ENCODE measurements at regions not wholly inside any gene's neighbourhood (a gene's known extent, or its start where the extent isn't known, plus 50 kb on each side); places are given as distances from the start of the nearest gene placed in this dataset.

DNA sequence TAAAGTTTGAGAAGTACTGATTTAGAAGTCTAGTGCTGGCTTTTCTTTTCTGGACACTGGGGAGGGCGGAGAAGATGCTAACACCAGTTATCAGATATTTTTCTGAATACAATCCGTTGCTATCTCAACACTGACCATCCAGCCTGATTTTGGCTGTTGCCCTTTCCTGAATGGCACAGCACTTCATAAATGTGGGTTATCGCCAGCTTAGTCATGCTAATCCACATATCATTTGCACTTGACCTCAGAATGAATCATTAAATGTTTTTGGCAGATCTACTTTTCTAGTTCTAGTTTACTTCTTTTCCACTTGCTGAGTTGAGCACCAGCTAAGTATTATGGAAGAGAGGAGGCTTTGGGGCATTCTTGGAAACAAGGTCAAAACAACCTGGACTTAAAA is 60.8 kb upstream of the ESX1 start:
- Mint-ChIP-seq H3K9me3 (no peaks in the 10 kb centered on the region), H3K4me1 (no peaks in the 10 kb centered on the region), H3K27me3 (peaks cover 0 to 7% of the 10 kb centered on the region in 2 donors), H3K27ac (no peak overlapping the region), H3K4me3 (no peak overlapping the region), H3K36me3 (no peaks in the 10 kb centered on the region)
- Histone ChIP-seq H3K27me3 (ENCODE audit: insufficient read depth, low read length, poor library complexity, severe bottlenecking) (no peaks in the 10 kb centered on the region), H3K36me3 (ENCODE audit: insufficient read depth, low read length) (no peaks in the 10 kb centered on the region), H3K4me1 (ENCODE audit: insufficient read depth, low read length) (no peaks in the 10 kb centered on the region), H3K4me3 (ENCODE audit: low read length) (no peak overlapping the region), H3K9me3 (ENCODE audit: low read length) (no peaks in the 10 kb centered on the region), H3K27ac (ENCODE audit: low read depth, low read length) (no peak overlapping the region)
- ChIA-PET CTCF (no interaction called here), POLR2A (no interaction called here)
- DNase-seq: no peak

DNA sequence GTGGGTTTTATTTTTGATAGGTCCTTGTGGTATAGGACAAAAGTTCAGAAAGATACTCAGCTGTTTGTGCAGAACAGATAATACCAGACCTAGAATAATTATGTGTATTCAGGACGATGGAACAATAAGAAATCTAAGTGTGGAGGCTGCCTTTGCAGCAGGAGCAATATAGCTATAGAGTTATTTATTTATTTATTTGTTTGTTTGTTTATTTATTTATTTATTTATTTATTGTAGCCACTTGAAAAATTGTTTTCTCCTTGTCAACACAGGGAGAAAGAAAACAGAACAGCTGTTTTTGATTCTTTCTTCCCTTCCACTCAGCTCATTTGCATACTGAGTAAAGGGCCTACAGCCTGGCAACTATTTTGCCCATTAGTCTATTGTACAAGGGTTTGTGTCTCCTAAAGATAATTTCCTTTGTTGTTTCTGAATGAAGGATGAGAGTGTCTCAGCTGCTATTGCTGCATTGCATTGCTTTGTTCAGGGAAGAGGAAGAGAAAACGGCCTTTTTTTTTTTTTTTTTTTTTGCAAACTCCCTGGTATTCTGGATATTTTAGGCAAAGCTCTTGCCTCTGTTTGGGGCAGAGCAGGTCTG is 56.0 kb upstream of the ESX1 start:
- H3K4me1 ChIP-seq (ENCODE audit: insufficient read depth, low read length): no peaks in the 10 kb centered on the region
- H3K9me3 ChIP-seq (ENCODE audit: low read length): no peaks in the 10 kb centered on the region
- H3K27me3 ChIP-seq (ENCODE audit: insufficient read depth, low read length, poor library complexity, severe bottlenecking): no peaks in the 10 kb centered on the region
- H3K36me3 Mint-ChIP-seq: no peaks in the 10 kb centered on the region
- H3K4me3 Mint-ChIP-seq: no peak overlapping the region
- no peaks in the 10 kb centered on the region for H3K36me3 ChIP-seq (ENCODE audit: insufficient read depth, low read length)
- H3K27me3 Mint-ChIP-seq: peaks cover 0 to 7% of the 10 kb centered on the region in 2 donors
- ChIA-PET POLR2A (no interaction called here), CTCF (no interaction called here)
- H3K27ac Mint-ChIP-seq: no peak overlapping the region
- no peak overlapping the region for H3K27ac ChIP-seq (ENCODE audit: low read depth, low read length)
- H3K4me3 ChIP-seq (ENCODE audit: low read length): no peak overlapping the region
- H3K9me3 Mint-ChIP-seq: no peaks in the 10 kb centered on the region
- DNase-seq: no peak
- H3K4me1 Mint-ChIP-seq: no peaks in the 10 kb centered on the region

DNA sequence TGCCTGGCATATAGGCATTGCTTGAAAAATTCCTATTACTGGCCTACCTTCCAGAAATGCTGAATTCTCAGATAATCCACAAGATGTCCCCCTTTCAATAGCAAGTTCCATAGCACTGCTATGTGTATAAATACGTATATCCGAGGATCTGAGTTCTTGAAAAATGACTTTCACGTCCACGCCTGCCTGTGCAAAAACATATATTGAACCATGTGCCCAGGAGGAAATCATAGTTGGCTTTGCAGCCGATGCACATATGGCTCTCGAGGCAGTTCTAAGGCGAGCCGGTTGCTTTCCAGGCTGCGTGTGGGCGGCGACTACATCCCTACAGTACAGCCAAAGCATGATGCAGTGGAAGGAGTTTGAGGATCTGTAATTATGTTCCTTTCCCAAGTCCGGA is 55.4 kb upstream of the ESX1 start:
- DNase-seq: no peak
- Mint-ChIP-seq H3K36me3 (no peaks in the 10 kb centered on the region), H3K27ac (no peak overlapping the region), H3K27me3 (peaks cover 0 to 7% of the 10 kb centered on the region in 2 donors), H3K4me1 (no peaks in the 10 kb centered on the region), H3K9me3 (no peaks in the 10 kb centered on the region), H3K4me3 (no peak overlapping the region)
- Histone ChIP-seq H3K9me3 (ENCODE audit: low read length) (no peaks in the 10 kb centered on the region), H3K27ac (ENCODE audit: low read depth, low read length) (no peak overlapping the region), H3K4me3 (ENCODE audit: low read length) (no peak overlapping the region), H3K27me3 (ENCODE audit: insufficient read depth, low read length, poor library complexity, severe bottlenecking) (no peaks in the 10 kb centered on the region), H3K36me3 (ENCODE audit: insufficient read depth, low read length) (no peaks in the 10 kb centered on the region), H3K4me1 (ENCODE audit: insufficient read depth, low read length) (no peaks in the 10 kb centered on the region)
- ChIA-PET CTCF (no interaction called here), POLR2A (no interaction called here)

DNA sequence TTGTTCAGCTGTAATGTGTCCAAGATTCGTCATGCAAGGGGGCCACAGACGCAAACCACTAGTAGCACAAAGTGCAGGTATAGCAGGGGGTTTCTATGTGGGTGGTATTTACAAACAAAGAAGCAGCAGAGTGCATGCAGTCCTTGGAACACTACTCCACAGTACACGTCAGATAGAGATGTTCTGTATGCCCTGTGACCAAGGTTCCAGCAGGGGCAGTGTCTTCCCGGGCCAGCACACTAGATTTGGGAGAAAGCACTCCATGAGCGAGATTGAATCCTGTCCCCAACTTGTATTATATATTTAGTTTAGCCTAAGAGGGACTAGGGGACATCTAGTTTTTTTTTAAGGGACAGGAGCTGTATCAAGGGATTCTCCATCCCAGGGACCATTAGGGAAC is 54.4 kb upstream of the ESX1 start:
- Mint-ChIP-seq H3K27ac (no peak overlapping the region), H3K4me3 (no peak overlapping the region)

DNA sequence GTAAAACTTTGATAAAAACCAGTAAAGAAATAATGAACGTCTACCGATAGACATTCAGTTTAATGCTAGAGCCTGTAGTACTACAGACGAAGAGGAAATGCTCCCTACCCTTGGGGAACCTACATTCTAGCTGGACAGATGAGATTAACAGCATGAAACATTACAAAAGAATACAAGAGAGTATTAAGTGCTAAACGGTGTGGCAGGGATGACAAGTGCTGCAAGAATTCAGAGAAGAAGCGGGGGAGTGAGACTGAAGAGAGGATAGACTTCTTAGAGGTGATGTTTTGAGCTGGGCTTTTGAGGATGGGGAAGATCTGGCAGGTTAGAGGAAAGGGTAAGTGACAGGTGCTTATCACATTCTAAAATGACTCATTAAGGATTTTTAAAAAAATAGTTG is 52.6 kb upstream of the ESX1 start:
- H3K36me3 ChIP-seq (ENCODE audit: insufficient read depth, low read length): no peaks in the 10 kb centered on the region
- DNase-seq: no peak
- H3K4me3 ChIP-seq (ENCODE audit: low read length): no peak overlapping the region
- Mint-ChIP-seq H3K27me3 (peaks cover 0 to 3% of the 10 kb centered on the region in 2 donors), H3K27ac (no peak overlapping the region), H3K4me1 (no peaks in the 10 kb centered on the region), H3K36me3 (no peaks in the 10 kb centered on the region), H3K4me3 (no peak overlapping the region), H3K9me3 (no peaks in the 10 kb centered on the region)
- no peaks in the 10 kb centered on the region for H3K4me1 ChIP-seq (ENCODE audit: insufficient read depth, low read length)
- H3K27ac ChIP-seq (ENCODE audit: low read depth, low read length): no peak overlapping the region
- ChIA-PET CTCF (no interaction called here), POLR2A (no interaction called here)
- H3K27me3 ChIP-seq (ENCODE audit: insufficient read depth, low read length, poor library complexity, severe bottlenecking): no peaks in the 10 kb centered on the region
- no peaks in the 10 kb centered on the region for H3K9me3 ChIP-seq (ENCODE audit: low read length)

More for the DNA sequence above, 54.4 kb upstream of the ESX1 start:
- peaks cover 0 to 5% of the 10 kb centered on the region in 2 donors for H3K27me3 Mint-ChIP-seq
- no peaks in the 10 kb centered on the region for H3K27me3 ChIP-seq (ENCODE audit: insufficient read depth, low read length, poor library complexity, severe bottlenecking)
- no peaks in the 10 kb centered on the region for H3K9me3 ChIP-seq (ENCODE audit: low read length)
- H3K36me3 Mint-ChIP-seq: no peaks in the 10 kb centered on the region
- DNase-seq: no peak
- no peak overlapping the region for H3K4me3 ChIP-seq (ENCODE audit: low read length)
- H3K4me1 ChIP-seq (ENCODE audit: insufficient read depth, low read length): no peaks in the 10 kb centered on the region
- no peaks in the 10 kb centered on the region for H3K4me1 Mint-ChIP-seq
- no peaks in the 10 kb centered on the region for H3K36me3 ChIP-seq (ENCODE audit: insufficient read depth, low read length)
- H3K27ac ChIP-seq (ENCODE audit: low read depth, low read length): no peak overlapping the region
- CTCF ChIA-PET: no interaction called here
- POLR2A ChIA-PET: no interaction called here
- H3K9me3 Mint-ChIP-seq: no peaks in the 10 kb centered on the region

DNA sequence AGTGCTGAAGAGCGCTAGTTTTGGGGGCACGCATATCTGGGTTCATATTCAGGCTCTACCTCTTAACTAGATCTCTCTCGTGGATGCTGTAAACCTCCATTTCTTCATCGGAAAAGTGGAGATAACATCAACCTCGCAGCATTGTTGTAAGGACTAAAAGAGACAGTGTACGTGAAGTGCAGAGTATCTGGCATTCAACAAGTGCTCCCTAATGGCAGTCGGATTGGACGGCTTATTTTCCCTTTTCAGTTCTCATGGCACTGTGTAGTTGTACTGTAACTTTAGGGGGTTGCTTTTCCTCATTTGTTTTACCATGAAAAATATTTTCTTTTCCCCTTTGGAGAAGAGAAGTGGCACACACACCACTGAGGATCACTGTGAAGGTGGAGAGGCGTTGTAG is 51.4 kb upstream of the ESX1 start:
- Histone ChIP-seq H3K9me3 (ENCODE audit: low read length) (no peaks in the 10 kb centered on the region), H3K27me3 (ENCODE audit: insufficient read depth, low read length, poor library complexity, severe bottlenecking) (no peaks in the 10 kb centered on the region), H3K27ac (ENCODE audit: low read depth, low read length) (no peak overlapping the region), H3K36me3 (ENCODE audit: insufficient read depth, low read length) (no peaks in the 10 kb centered on the region), H3K4me3 (ENCODE audit: low read length) (no peak overlapping the region), H3K4me1 (ENCODE audit: insufficient read depth, low read length) (no peaks in the 10 kb centered on the region)
- Mint-ChIP-seq H3K36me3 (no peaks in the 10 kb centered on the region), H3K27ac (no peak overlapping the region), H3K9me3 (no peaks in the 10 kb centered on the region), H3K4me3 (no peak overlapping the region), H3K4me1 (no peaks in the 10 kb centered on the region), H3K27me3 (peaks cover 0 to 3% of the 10 kb centered on the region in 2 donors)
- POLR2A ChIA-PET: no interaction called here
- DNase-seq: no peak
- CTCF ChIA-PET: no interaction called here

Measured in CD8-positive, alpha-beta memory T cell (primary cell).